ENCODE measurements at regions not wholly inside any gene's neighbourhood (a gene's known extent, or its start where the extent isn't known, plus 50 kb on each side); places are given as distances from the start of the nearest gene placed in this dataset.

DNA sequence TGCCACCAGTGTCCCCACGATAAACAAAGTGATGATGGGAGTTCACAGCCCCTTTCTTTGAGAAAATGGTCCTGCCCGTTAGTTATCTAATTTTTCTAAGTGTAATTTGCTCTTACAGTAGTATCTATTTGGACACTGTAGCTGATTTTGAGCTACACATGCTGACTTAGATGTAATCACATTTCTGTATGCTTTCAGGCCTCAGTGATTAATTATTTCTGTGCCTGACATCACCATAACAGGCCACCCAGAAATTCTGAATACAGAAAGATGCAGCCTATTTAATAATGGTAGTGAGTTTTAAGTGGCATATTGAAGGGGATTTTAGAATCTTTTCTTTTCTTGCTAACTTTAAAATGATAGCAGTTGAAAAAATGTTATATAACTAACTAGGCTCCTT is 147.6 kb upstream of the ANXA10 start:
- ChIA-PET CTCF (no interaction called here), POLR2A (no interaction called here), SMC1A (ENCODE audit: uncharacterized antibody, unreplicated experiment) (no interaction called here), RAD21 (ENCODE audit: unreplicated experiment) (no interaction called here)
- BruUV-seq (replicated peaks), result no TSS peak
- Histone ChIP-seq H3K9ac (ENCODE audit: control insufficient read depth, insufficient read depth, low read length) (no peak overlapping the region), H3K79me2 (ENCODE audit: control insufficient read depth, insufficient read depth, low read length) (no peaks in the 10 kb centered on the region), H3K4me1 (ENCODE audit: control insufficient read depth, insufficient read depth, low read length) (no peaks in the 10 kb centered on the region), H3K4me3 (no peak overlapping the region), H3K27ac (ENCODE audit: control insufficient read depth, insufficient read depth) (no peak overlapping the region), H3K36me3 (ENCODE audit: control insufficient read depth in 2 of 2, insufficient read depth in 2 of 2, low read length in 1 of 2) (no peaks in the 10 kb centered on the region), H2AFZ (ENCODE audit: control insufficient read depth, low read depth, low read length) (no peak overlapping the region), H4K20me1 (ENCODE audit: control insufficient read depth, insufficient read depth) (no peaks in the 10 kb centered on the region), H3K9me3 (replicated peaks; ENCODE audit: control insufficient read depth, insufficient read depth, low read length) (no peaks in the 10 kb centered on the region), H3K27me3 (replicated peaks in 1 of 2; ENCODE audit: control insufficient read depth in 2 of 2, insufficient read depth in 2 of 2, low read length in 1 of 2) (no peaks in the 10 kb centered on the region), H3K4me2 (ENCODE audit: control insufficient read depth, insufficient read depth) (no peak overlapping the region)
- intact Hi-C loops (cut with micrococcal nuclease; ENCODE audit: unreplicated experiment) (no loop called here), in situ Hi-C loops (cut with MboI) (no loop called here)
- FAIRE-seq (no peak), DNase-seq (ENCODE audit: low read depth, low spot score) (no peak), ATAC-seq (no peak)
- 0% methylated on average over 2 of the region's 2 CpGs for WGBS (ENCODE audit: insufficient coverage, insufficient replicate concordance, low lambda C conversion rate, missing lambda C conversion rate)
- TF ChIP-seq SMAD5 (IDR thresholded peaks at IDR 0.05; ENCODE audit: low read depth), result no peak
- TF ChIP-seq TAF1 (IDR thresholded peaks at IDR 0.05; ENCODE audit: borderline replicate concordance, low read depth, low read length), result no peak
- no peak for TF ChIP-seq FOXM1 (IDR thresholded peaks at IDR 0.05; ENCODE audit: low read depth, low read length)
- no peak for TF ChIP-seq TCF7 (IDR thresholded peaks at IDR 0.05; ENCODE audit: borderline replicate concordance)
- TF ChIP-seq FOXK2 (IDR thresholded peaks at IDR 0.05), result no peak
- TF ChIP-seq, protein P1, sequence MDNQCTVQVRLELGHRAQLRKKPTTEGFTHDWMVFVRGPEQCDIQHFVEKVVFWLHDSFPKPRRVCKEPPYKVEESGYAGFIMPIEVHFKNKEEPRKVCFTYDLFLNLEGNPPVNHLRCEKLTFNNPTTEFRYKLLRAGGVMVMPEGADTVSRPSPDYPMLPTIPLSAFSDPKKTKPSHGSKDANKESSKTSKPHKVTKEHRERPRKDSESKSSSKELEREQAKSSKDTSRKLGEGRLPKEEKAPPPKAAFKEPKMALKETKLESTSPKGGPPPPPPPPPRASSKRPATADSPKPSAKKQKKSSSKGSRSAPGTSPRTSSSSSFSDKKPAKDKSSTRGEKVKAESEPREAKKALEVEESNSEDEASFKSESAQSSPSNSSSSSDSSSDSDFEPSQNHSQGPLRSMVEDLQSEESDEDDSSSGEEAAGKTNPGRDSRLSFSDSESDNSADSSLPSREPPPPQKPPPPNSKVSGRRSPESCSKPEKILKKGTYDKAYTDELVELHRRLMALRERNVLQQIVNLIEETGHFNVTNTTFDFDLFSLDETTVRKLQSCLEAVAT (IDR thresholded peaks at IDR 0.05), result no peak
- TF ChIP-seq, protein P2, sequence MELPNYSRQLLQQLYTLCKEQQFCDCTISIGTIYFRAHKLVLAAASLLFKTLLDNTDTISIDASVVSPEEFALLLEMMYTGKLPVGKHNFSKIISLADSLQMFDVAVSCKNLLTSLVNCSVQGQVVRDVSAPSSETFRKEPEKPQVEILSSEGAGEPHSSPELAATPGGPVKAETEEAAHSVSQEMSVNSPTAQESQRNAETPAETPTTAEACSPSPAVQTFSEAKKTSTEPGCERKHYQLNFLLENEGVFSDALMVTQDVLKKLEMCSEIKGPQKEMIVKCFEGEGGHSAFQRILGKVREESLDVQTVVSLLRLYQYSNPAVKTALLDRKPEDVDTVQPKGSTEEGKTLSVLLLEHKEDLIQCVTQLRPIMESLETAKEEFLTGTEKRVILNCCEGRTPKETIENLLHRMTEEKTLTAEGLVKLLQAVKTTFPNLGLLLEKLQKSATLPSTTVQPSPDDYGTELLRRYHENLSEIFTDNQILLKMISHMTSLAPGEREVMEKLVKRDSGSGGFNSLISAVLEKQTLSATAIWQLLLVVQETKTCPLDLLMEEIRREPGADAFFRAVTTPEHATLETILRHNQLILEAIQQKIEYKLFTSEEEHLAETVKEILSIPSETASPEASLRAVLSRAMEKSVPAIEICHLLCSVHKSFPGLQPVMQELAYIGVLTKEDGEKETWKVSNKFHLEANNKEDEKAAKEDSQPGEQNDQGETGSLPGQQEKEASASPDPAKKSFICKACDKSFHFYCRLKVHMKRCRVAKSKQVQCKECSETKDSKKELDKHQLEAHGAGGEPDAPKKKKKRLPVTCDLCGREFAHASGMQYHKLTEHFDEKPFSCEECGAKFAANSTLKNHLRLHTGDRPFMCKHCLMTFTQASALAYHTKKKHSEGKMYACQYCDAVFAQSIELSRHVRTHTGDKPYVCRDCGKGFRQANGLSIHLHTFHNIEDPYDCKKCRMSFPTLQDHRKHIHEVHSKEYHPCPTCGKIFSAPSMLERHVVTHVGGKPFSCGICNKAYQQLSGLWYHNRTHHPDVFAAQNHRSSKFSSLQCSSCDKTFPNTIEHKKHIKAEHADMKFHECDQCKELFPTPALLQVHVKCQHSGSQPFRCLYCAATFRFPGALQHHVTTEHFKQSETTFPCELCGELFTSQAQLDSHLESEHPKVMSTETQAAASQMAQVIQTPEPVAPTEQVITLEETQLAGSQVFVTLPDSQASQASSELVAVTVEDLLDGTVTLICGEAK (IDR thresholded peaks at IDR 0.05; ENCODE audit: borderline replicate concordance), result no peak

Data from GM12878 (cell line).